A172 (cell line): ENCODE measurements at regions not wholly inside any gene's neighbourhood (a gene's known extent, or its start where the extent isn't known, plus 50 kb on each side); places are given as distances from the start of the nearest gene placed in this dataset.
"Not testable (repeated sequence)": the region's sequence is repeated elsewhere in the genome, so short reads cannot be mapped to it uniquely, and the experiment has no call there.

ENCODE experiments used
- DNase-seq: peaks from one replicate; pipeline ENCODE4 v3.0.0-alpha.2; 2015; ENCODE audit warnings: low spot score

- no peak for DNase-seq
These were observed 469.8 kb upstream of the FLRT2 start for GRCh38 chr14:85060121-85060520.

- DNase-seq, result no peak
These were observed 468.7 kb upstream of the FLRT2 start for GRCh38 chr14:85061256-85061655.

- DNase-seq, result no peak
These were observed 466.2 kb upstream of the FLRT2 start for GRCh38 chr14:85063747-85064146.

- DNase-seq, result no peak
These were observed 458.5 kb upstream of the FLRT2 start for GRCh38 chr14:85071447-85071846.

- no peak for DNase-seq
These were observed 455.0 kb upstream of the FLRT2 start for GRCh38 chr14:85074955-85075354.

- DNase-seq, result peak; percentile 2
These were observed 454.1 kb upstream of the FLRT2 start for GRCh38 chr14:85075694-85076476.

GRCh38 chr14:85077716-85078115 is 452.2 kb upstream of the FLRT2 start:
- not testable (repeated sequence) for DNase-seq

GRCh38 chr14:85079842-85080730 is 449.9 kb upstream of the FLRT2 start:
- no peak for DNase-seq

GRCh38 chr14:85084344-85084743 is 445.6 kb upstream of the FLRT2 start:
- DNase-seq, result no peak

- no peak for DNase-seq
These were observed 444.0 kb upstream of the FLRT2 start for GRCh38 chr14:85085981-85086380.

- no peak for DNase-seq
These were observed 442.7 kb upstream of the FLRT2 start for GRCh38 chr14:85087201-85087600.

GRCh38 chr14:85088192-85088591 is 441.8 kb upstream of the FLRT2 start:
- no peak for DNase-seq

GRCh38 chr14:85090681-85091080 is 439.3 kb upstream of the FLRT2 start:
- no peak for DNase-seq

- peak; percentile 1 for DNase-seq
These were observed 436.2 kb upstream of the FLRT2 start for GRCh38 chr14:85093631-85094330.

- no peak for DNase-seq
These were observed 427.4 kb upstream of the FLRT2 start for GRCh38 chr14:85102591-85102990.

- no peak for DNase-seq
These were observed 423.4 kb upstream of the FLRT2 start for GRCh38 chr14:85106506-85106905.

- DNase-seq, result no peak
These were observed 417.2 kb upstream of the FLRT2 start for GRCh38 chr14:85112762-85113161.

- no peak for DNase-seq
These were observed 414.0 kb upstream of the FLRT2 start for GRCh38 chr14:85115921-85116320.

- DNase-seq, result no peak
These were observed 411.7 kb upstream of the FLRT2 start for GRCh38 chr14:85118274-85118673.

GRCh38 chr14:85122690-85123089 is 407.3 kb upstream of the FLRT2 start:
- DNase-seq, result peak; percentile 7

GRCh38 chr14:85123755-85124154 is 406.2 kb upstream of the FLRT2 start:
- DNase-seq, result no peak

GRCh38 chr14:85124631-85125290 is 405.2 kb upstream of the FLRT2 start:
- no peak for DNase-seq
